ENCODE measurements at regions not wholly inside any gene's neighbourhood (a gene's known extent, or its start where the extent isn't known, plus 50 kb on each side); places are given as distances from the start of the nearest gene placed in this dataset.

DNA sequence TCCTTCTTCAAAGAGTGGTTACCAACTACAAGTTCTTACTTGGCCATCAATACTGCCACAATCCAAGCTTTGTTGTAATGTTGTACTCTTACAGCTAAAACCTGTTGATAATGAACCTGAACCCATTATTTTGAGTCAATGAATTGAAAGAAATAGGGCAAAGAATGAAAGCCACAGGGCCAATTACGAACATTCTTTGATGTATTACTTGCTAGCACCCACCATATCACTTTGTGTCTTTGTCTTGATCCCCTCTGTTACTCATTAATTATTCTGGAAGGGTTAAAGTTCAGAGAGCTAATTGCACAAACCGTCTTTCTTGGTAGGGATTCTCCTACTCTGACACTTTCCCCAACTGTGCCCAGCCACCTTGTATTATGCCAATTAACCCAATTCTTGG, 53.2 kb upstream of the TFEC start:
- TF ChIP-seq, protein P1, sequence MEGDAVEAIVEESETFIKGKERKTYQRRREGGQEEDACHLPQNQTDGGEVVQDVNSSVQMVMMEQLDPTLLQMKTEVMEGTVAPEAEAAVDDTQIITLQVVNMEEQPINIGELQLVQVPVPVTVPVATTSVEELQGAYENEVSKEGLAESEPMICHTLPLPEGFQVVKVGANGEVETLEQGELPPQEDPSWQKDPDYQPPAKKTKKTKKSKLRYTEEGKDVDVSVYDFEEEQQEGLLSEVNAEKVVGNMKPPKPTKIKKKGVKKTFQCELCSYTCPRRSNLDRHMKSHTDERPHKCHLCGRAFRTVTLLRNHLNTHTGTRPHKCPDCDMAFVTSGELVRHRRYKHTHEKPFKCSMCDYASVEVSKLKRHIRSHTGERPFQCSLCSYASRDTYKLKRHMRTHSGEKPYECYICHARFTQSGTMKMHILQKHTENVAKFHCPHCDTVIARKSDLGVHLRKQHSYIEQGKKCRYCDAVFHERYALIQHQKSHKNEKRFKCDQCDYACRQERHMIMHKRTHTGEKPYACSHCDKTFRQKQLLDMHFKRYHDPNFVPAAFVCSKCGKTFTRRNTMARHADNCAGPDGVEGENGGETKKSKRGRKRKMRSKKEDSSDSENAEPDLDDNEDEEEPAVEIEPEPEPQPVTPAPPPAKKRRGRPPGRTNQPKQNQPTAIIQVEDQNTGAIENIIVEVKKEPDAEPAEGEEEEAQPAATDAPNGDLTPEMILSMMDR (IDR thresholded peaks at IDR 0.05; ENCODE audit: borderline replicate concordance, insufficient read depth, low read depth, low read length) = no peak
- no peak overlapping the region for H3K4me3 ChIP-seq (ENCODE audit: low read depth, low read length)

DNA sequence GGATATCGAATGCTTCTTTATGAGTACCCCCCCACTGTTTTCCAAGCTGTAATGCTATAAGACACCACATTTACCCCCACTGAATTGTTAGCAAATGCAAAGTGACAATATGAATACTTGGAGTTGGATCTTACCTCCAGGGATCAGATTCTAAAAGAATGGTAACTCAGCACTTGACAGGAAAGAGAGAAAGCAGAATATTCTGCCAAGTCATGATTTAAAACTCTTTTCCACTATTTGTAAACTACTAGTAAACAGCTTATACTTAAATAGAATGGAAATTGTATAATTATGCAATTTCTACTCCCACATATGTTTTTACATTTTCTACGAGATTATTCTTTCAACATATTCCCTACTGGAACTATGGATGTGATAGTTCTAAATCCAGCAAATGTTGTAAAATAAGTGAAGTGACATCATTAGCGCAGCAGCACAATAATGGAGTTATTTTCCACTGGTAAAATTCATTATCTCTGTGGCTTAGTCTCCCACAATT, 56.0 kb upstream of the TFEC start:
- H3K4me3 ChIP-seq (ENCODE audit: low read depth, low read length) = no peak overlapping the region
- TF ChIP-seq, protein P1 (IDR thresholded peaks at IDR 0.05; ENCODE audit: borderline replicate concordance, insufficient read depth, low read depth, low read length) = no peak

DNA sequence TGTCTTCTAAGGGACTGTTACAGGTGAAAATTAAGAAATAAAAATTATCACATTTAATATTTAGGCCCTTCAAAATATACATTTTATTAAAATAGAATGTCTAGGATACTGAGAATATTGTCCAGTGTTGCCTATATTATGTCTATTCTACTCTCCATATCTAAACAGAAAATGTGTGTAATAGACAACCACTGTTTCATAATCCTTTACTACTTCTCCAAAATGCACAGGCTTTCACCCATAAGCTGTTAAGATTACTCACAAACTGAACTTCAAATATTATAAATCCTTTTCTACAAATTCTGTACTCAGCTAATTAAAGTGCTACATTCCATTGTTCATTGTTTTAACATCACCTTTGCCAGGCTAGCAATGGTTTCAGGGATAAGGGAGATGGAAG, 56.7 kb upstream of the TFEC start:
- no peak overlapping the region for H3K4me3 ChIP-seq (ENCODE audit: low read depth, low read length)
- TF ChIP-seq, protein P1 (IDR thresholded peaks at IDR 0.05; ENCODE audit: borderline replicate concordance, insufficient read depth, low read depth, low read length) = no peak

DNA sequence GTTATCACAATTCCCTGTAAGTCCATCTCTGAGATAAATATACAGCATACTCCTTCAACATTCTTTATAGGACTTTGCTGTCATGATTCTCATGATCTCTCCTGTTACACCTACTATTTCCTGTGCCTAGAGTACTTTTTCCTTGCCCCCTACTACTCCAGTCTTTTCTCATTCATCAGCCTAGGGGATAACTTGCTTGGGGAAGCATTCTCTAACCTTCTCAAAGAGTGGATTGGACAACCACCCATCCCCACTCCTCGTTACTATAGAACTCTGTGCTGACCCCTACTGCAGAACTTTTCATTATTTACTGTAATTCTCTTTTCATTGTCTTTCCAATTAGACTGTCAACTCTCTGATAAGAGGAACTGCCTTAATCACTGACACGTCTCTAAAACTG, 57.4 kb upstream of the TFEC start:
- TF ChIP-seq, protein P1 (IDR thresholded peaks at IDR 0.05; ENCODE audit: borderline replicate concordance, insufficient read depth, low read depth, low read length) = no peak
- H3K4me3 ChIP-seq (ENCODE audit: low read depth, low read length) = no peak overlapping the region

- TF ChIP-seq, protein P1 (IDR thresholded peaks at IDR 0.05; ENCODE audit: borderline replicate concordance, insufficient read depth, low read depth, low read length) = no peak
Measured at GRCh38 chr7:116089293-116089692, 58.7 kb upstream of the TFEC start.

GRCh38 chr7:116093516-116094301, 63.1 kb upstream of the TFEC start:
- no peak overlapping the region for H3K4me3 ChIP-seq (ENCODE audit: low read depth, low read length)
- TF ChIP-seq, protein P1 (IDR thresholded peaks at IDR 0.05; ENCODE audit: borderline replicate concordance, insufficient read depth, low read depth, low read length) = no peak

More at GRCh38 chr7:116089293-116089692, 58.7 kb upstream of the TFEC start:
- H3K4me3 ChIP-seq (ENCODE audit: low read depth, low read length) = no peak overlapping the region

GRCh38 chr7:116095396-116095795, 64.8 kb upstream of the TFEC start:
- no peak overlapping the region for H3K4me3 ChIP-seq (ENCODE audit: low read depth, low read length)
- TF ChIP-seq, protein P1 (IDR thresholded peaks at IDR 0.05; ENCODE audit: borderline replicate concordance, insufficient read depth, low read depth, low read length) = no peak

All from GM12875 (cell line).